HG03108 (cell line): ENCODE measurements at regions not wholly inside any gene's neighbourhood (a gene's known extent, or its start where the extent isn't known, plus 50 kb on each side); places are given as distances from the start of the nearest gene placed in this dataset.

ENCODE experiments used
- ATAC-seq: cut with Tn5 transposase; IDR thresholded peaks from one replicate; pipeline ENCODE4 v1.9.1; 2021; ENCODE audit warnings: moderate library complexity; ENCODE audit not compliant: unreplicated experiment

DNA sequence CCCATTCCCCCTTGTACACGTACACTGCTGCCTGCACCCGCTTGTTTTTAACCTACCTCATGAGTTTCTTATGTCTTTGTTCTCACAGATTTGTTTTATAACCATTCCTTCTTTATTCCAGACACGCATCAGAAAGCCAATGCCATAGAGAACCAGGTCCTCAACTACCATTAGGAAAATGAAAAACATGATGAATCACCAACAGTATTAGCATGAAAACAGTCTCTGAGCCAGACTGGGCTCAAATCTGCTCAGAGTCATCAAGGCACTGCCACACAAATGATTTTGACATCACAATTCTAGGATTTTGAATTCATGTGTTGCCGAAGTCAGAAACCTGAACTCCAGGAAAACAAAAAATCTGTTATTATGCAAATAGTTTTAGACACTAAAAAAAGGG is 394.1 kb upstream of the GRIA1 start:
- no peak for ATAC-seq

DNA sequence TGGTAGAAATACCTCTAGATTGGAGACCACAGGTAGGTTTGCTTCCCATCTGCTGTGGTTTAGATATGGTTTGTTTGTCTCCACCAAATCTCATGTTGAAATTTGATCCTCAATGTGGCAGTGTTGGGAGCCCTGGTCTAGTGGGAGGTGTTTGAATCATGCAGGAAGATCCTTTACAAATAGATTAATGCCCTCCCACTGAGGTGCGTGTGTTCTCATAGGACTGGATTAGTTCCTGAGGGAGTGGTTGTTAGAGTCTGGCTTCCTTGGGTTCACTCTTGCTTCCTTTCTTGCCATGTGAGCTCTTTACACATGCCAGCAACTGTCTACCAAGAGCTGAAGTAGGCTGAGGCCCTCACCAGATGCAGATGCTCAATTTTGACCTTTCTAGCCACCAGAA is 391.1 kb upstream of the GRIA1 start:
- no peak for ATAC-seq

DNA sequence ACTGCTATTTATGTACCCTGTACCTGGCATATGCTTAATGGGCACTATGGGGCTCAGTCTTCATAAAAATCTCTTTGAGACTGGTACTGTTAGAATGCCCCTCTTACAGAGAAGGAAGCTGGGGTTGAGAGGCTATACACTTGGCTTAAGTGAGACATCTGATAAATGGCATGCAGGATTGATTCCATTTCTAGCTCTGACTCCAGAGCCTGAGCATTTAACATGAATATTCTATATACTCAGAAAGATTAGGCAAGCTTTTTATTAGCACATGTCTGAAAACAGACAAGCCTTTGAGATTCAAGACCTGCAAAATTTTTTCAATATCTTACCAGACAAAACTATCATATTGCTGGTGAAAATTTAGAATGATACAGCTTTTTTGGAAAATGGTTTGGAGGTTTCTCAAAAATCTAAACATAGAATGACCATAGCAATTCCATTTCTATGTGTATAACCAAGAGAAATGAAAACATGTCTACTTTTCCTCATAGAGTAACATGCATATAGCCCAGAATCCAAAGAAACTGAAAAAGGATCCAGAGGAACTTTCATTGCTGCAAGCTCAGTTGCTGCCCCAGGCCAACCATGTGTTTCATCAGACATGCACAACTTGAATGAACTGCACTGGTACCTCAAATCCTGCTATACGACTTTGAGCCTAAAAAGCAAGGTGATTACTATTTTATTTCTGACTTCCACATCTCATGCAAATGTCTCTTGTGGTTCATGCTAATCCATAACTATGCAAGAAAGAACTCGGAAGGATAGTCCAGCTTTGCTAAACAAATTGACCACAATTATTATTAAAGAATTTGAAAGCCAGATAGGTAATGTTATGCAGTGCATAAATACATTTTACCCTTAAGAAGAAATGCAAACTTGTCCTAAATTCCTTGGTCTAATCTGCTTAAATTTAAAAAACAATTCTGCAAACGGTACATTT is 389.0 kb upstream of the GRIA1 start:
- no peak for ATAC-seq

DNA sequence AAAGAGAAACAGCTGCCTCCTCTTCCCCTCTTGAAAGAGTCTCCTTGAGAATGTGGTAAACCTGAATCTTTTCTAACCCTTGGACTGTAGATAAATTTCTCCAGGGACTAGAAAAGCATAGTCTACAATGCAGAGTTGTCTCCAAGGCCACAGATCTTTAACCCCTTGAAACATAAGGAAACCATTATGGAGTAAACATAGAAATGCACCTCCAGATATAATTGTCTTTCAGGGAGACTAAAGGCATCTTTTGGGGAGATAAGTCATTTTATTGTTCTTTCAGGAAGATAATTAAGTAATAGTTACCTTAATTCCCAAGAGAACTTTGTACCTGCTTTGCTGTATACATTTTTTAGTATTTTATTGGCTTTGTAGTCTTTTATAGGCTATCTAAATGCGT is 373.6 kb upstream of the GRIA1 start:
- ATAC-seq = no peak

DNA sequence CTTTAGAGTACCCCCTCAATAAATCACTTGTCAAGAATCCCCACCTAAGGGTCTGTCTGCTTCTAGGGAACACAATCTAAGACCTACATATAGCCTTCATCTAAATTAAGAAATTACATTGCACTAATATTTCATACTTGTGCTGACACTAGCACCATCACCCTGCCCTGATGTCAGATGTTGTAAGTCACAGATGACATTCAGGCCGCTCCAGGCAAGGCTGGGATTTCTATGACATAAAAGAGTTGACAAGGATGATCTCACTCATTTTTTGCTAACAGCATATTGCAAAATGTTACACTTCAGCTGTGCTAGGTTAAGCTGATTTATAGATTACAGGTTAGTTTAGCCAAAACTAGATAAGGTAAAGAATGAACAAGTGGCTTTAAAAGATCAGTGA is 372.5 kb upstream of the GRIA1 start:
- no peak for ATAC-seq

DNA sequence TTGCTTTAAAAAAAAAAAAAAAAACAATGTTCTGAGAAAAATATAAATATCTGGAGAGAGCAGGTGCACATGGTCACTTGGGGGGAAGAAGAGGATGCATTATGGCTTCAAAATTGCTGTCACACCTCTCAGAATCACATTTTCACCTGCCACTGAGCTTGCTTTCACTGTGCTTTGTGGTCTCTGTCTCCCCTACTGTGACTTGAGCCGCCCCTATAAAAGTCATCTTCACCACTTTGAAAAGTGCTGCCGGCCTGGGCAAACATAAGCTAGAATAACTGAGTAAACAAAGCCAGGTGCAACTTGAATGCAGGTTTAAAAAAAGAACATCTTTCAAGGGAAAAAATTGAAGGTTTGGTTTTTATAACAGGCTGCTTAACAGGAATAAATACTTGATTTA is 368.1 kb upstream of the GRIA1 start:
- ATAC-seq = no peak

DNA sequence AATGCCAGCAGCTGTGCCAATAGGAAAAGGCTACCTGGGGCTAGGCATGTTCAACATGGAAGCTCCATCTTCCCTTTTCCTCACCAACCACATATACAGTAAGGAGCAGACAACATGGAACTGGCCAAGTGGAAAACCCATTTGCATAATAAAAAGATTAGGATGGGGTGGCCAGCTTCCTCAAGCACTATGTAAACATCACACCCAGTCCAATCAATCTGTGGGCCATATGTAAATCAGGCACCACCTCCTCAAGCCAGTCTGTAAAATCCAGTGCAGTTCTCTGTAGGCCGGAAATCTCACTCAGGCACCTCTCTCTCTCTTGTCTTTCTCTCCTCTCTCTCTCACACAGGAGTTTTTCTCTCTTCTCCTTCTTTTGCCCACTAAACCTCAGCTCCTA is 360.2 kb upstream of the GRIA1 start:
- ATAC-seq = no peak

DNA sequence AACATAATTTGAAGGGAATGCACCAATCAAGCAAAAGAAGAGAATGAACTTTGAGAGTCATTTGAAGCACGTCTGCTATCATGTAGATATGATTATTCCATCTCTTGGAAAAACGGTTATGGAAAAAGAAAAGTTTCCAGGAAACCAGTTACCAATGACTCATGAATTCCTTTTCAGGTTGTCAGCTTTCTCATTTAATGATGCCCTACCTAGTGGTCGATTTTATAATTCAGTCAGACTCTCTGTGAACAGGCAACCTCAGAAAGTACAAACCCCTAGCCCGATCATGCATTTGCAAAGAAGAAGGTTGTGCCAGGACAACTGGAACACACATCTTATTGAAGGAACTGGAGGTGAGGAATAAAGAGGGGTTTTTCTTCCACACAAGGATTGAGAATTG is 355.1 kb upstream of the GRIA1 start:
- no peak for ATAC-seq

DNA sequence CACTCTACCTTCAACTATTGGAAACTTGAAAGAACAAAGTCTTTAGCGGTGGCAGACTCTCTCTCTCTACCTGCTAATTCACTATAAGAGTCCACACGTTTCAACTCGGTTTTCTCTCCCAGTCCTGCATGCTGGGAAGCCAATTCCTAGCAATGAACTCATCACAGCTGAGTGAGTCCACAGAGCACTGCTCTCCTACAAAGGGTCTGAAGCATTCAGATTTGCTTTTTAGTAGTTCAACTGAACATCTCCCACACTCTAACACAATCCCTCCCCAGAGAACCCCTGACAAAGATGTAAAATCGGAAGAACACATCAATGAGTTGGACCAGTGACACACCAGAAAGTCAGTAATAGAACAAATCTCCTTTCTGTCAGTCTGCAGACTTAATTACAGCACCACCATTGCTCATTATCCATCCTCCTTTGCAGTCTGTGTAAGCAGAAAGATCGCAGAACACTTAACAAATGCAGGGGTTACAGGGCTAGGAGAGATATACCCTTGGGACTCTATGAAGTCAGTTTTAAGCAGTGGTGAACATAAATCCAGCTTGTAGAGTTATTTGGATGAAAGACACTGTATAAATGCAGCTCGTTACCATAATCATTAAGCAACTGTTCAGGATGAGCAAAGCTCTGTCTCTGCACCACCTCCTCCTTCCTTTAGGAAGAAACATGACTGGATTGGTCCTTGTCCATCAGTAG is 353.4 kb upstream of the GRIA1 start:
- ATAC-seq = no peak

DNA sequence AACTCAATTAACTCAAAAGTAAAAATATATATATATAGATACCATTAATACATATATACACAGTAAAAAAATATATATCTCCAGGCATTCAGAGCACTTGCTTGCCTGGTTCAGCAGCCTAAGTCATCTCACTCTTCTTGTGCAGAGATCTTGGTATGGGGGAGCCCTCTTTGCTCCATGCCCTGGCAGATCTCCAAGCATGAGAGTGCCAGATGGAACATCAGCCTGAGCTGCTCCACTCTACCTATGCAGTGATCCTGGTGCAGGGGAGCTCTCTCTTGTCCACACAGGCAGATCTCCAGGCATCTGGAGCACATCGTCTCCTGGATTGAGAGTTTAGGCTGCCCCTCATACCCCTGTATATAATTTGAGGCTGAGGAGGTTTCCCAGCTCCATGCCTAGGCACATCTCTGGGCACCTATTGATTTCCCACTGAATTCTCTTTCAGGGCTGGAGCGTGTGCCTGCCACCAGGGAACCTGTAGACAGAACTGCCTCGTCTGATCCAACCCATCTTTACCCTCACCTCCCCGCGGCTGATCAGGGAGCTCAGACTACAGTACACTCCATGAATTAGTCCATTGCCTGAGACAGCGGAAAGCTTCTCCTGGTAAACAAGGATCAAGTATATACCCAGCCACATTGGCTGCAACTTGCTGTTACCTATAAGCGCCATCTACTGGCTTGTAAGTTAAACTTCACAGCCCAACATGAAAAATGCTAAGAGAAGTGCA is 342.4 kb upstream of the GRIA1 start:
- ATAC-seq = no peak

DNA sequence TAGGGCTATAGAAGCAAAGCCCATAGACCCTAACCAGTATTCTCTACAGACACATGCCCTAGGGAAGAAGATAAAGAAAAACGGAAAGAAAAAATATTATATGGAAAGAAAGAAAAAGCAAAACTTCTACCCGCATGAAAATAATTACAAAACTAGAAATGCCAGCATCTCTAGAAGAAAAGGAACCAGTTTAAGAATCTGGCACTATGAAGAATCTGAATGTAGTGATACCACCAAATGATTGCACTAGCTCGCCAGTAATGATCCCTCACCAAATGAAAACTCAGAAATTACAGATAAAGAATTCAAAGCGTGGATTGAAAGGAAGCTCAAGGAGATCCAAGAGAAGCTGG is 341.9 kb upstream of the GRIA1 start:
- no peak for ATAC-seq

DNA sequence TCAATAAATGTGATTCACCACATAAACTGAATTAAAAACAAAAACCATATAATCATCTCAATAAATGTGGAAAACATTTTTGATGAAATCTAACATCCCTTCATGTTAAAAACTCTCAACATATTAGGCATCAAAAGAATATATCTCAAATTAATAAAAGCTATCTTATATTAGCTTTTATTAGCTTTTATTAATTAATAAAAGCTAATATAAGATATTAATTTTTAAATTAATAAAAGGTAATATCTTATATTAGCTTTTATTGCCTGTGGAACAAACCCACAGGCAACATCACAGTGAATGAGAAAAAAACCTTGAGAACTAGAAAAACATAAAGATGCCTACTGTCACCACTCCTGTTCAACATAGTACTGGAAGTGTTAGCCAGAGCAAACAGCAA is 338.9 kb upstream of the GRIA1 start:
- ATAC-seq = no peak

DNA sequence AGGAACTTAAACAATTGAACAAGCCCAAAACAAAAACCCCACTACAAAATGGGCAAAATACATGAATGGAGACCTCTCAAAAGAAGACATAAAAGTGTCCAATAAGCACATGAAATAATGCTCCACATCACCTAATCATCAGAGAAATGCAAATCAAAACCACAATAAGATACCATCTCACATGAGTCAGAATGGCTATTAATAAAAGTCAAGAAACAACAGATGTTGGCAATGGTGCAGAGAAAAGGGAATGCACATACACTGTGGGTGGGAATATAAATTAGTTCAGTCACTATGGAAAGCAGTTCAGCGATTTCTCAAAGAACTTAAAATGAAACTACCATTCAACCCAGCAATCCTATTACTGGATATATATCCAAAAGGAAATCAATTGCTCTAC is 337.4 kb upstream of the GRIA1 start:
- no peak for ATAC-seq

DNA sequence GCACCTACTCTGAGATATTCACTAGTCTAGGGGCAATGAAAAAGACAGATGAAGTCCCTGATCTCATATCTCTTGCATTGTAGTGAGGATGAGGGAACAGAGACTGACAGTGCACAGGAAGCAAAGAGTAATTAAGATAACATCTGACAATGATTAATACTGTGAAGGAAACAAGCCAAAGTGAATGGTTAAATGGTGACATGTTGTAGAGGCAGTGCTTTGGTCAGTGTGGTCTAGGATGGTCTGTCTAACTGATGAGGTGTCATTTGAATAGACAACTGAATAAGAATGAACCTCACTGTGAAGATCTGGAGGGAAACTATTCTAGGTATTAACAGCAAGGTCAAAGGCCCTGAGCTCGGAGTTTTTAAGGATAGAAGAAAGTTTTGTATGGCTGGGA is 333.3 kb upstream of the GRIA1 start:
- ATAC-seq = no peak

DNA sequence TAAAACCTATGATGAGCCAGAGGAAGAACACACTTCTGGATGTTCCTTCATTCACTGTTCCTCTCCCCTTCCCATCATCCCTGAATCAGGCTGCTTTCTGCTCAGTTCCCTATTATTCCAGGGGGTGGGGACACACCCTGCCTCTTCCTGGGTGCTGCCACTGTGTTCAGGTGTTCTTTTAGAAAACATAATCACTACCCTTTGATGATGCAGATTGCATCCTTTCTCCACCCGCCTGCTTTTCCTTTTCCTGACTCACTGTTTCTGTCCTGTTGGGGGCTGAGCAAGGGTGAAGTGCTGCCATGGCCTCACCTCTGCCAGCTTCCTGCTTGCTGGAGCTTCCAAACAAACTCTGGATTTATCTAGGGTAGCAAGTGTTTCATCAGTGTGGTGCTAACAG is 331.9 kb upstream of the GRIA1 start:
- ATAC-seq = no peak

DNA sequence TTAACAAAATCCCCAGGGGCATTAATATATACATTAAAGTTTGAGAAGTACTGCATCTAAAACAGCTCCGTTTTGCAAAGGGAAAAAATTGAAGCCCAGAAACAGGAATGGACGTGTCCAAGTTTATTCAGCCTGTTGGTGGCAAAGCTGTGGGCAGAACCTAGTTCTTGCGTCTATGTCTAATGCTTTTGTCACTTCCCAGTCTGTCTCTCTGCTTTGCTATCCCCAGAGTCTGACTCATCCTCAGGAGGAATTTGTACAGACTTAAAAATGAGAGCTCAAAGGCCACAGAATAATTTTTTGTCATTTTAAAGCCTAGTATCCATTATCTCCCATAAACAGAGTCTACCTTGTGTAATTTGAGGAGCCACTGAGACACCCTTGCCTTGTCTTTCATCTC is 330.9 kb upstream of the GRIA1 start:
- no peak for ATAC-seq

DNA sequence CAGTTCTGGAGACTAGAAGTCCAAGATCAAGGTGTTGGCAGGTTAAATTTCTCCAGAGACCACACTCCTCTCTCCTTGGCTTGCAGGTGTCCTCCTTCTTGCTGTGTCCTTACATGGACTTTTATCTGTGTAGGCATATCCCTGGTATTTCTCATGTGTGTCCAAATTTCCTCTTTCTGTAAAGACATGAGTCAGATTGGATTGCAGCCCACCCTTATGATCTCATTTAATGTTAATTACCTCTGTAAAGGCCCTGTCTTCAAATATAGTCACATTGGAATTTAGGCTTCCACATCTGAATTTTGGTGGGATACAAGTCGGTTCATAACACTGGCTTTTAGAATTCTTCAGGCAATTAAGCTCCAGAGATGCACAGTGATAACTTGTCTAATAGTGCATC is 322.2 kb upstream of the GRIA1 start:
- no peak for ATAC-seq

DNA sequence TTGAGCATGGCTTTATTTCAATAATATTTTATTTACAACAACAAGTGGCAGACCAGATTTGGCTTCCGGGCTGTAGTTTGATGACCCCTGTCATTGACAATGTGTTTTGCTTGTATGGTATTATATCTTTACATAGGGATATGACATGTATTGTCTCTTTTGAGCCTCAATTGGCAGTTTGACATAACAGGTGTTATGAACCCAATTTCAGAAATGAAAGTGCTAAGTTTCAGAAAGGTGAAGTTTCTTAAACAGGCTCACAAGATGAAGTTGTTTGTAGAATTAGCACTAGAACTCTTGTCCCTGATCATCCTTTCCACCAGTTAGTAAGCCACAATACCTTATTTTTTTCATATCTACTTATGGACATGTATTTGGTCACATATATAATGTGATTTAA is 303.0 kb upstream of the GRIA1 start:
- no peak for ATAC-seq

DNA sequence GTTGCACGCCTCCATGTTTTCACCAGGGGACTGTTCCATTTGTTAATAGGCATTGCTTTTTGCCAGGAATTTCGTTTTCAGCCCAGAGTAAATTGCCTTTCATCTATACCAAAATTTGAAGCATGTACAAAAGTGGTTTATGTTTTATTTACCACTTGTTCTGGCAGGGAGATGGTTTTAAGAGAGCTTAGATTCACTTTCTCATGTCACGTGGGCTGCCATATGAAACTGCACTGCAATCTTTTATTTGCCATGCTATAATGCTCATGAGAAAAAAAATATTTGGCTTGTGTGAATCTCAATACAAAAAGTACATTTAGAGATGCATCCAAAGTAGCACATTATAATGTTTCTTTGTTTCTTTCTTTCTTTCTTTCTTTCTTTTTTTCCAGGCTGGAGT is 284.1 kb upstream of the GRIA1 start:
- no peak for ATAC-seq

DNA sequence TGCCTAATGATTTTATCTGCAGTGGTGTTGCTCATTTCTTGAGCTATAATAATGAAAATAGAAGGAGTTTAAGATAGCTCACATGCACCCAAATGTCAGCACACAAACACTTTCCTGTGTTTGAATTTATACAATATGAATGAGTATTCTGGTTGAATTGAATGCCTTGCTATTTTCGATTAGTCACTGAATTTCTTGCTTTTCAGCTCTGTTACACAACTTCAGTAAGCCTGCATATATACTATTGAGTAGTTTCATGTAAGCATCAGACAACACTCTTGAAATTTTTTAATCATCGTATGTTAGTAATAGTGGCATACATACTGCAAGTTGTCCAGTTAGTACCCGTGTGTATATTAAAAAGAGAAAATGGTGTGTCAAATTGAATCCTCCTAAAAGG is 281.5 kb upstream of the GRIA1 start:
- ATAC-seq = no peak

DNA sequence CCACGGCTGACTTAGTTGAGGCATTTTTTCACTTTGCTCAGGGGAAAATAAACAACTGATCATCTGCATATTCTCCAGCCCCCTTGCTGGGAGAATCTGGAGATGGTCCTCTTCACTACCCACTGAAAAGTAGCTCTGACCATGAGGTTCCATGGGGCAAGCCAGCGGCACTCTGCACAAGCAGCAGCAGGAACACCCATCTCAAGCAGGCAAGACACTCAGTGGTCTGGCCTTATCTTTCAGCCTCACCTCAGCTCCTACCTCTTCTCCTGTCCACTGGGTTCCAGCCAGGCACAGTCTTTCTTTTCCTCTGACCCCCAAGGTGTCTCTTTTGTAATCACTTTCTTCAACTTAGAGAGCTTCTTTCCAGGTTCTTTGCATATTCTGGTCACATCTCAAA is 280.8 kb upstream of the GRIA1 start:
- ATAC-seq = no peak

DNA sequence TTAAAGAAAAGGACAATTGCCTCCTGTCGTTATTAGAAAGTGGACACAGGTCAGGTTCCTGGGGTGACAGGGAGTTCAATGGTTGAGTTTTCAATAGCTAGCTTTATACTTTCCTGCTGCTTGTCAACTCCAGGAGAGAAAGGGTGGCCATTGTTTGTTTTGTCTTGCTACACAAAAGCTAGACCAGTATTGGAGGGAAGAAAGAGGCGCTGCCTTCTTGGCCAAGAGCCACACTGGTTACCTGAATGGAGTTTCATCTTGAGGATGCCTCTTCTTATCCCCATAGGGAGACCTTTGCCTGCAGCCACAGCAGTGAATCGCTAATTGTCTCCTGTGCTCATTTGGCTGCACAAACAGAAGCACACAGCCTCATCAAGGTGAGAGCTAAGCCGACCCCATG is 279.4 kb upstream of the GRIA1 start:
- no peak for ATAC-seq
